Erythroblast (primary cell): ENCODE measurements at regions not wholly inside any gene's neighbourhood (a gene's known extent, or its start where the extent isn't known, plus 50 kb on each side); places are given as distances from the start of the nearest gene placed in this dataset.

Experiments
- GATA1 ChIP-seq: IDR thresholded peaks from 2 replicates; pipeline ENCODE4 v1.6.1; 2011; ENCODE audit warnings: low read depth, mild to moderate bottlenecking, control low read depth, low read length, moderate library complexity
- POLR2A ChIP-seq: IDR thresholded peaks from 2 replicates; pipeline ENCODE4 v1.6.1; 2011; ENCODE audit warnings: mild to moderate bottlenecking, low read length

GRCh38 chr1:213773975-213774374 lies 213.8 kb upstream of the PROX1 start:
- TF ChIP-seq POLR2A (no peak), GATA1 (no peak)
